ENCODE measurements at regions not wholly inside any gene's neighbourhood (a gene's known extent, or its start where the extent isn't known, plus 50 kb on each side); places are given as distances from the start of the nearest gene placed in this dataset.

DNA sequence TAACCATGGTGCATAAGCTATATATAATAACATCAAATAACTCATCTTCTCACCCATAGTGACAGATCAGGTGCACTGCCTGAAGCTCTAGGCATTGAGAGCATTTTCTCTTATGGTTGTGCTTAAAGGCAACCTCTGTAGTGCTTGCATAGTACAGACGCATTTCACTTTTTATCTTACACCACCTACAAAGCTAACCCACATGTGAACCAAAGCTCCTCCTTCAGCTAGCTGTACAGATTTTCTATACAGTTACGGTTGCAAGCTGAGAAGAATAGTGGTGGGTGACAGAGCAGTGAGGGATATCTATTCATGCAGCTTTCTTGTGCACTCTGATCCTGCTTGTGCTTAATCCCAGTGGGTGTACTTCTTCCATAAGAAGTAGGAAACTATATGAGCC lies 1525.2 kb downstream of the STIM2 start:
- Mint-ChIP-seq H3K4me1 (ENCODE audit: low read depth) (no peaks in the 10 kb centered on the region), H3K36me3 (ENCODE audit: low read depth) (no peaks in the 10 kb centered on the region), H3K27me3 (ENCODE audit: low read depth) (no peaks in the 10 kb centered on the region), H3K27ac (no peak overlapping the region), H3K9me3 (ENCODE audit: insufficient read depth) (peaks cover 5% of the 10 kb centered on the region), H3K4me3 (no peak overlapping the region)
- ATAC-seq (no peak), DNase-seq (no peak)
- POLR2A ChIA-PET, result no interaction called here
- CTCF ChIA-PET, result no interaction called here

- POLR2A ChIA-PET, result no interaction called here
- peaks cover 11% of the 10 kb centered on the region for H3K9me3 Mint-ChIP-seq (ENCODE audit: insufficient read depth)
These were observed 1526.1 kb downstream of the STIM2 start for GRCh38 chr4:28386776-28387175.

DNA sequence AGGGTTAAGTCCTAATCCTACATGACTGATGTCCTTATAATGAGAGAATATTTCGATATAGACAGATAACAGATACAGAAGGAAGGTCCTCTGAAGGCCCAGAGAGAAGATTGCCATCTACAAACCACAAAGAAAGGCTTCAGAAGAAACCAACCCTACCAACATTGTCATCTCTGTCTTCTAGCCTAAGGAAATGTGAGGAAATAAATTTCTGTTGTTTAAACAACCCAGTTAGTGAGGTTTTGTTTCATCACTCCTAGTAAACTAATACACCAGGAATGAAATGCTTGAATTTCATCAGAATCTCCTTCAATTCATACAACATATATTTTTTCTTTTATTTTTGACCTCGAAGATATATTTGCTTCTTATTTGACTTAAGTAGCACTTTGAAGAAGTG lies 1527.8 kb downstream of the STIM2 start:
- ChIA-PET POLR2A (no interaction called here), CTCF (no interaction called here)
- Mint-ChIP-seq H3K27ac (no peak overlapping the region), H3K4me1 (ENCODE audit: low read depth) (no peaks in the 10 kb centered on the region), H3K9me3 (ENCODE audit: insufficient read depth) (peaks cover 21% of the 10 kb centered on the region), H3K36me3 (ENCODE audit: low read depth) (no peaks in the 10 kb centered on the region), H3K4me3 (no peak overlapping the region), H3K27me3 (ENCODE audit: low read depth) (no peaks in the 10 kb centered on the region)
- DNase-seq (no peak), ATAC-seq (no peak)

More at GRCh38 chr4:28386776-28387175, 1526.1 kb downstream of the STIM2 start:
- H3K27me3 Mint-ChIP-seq (ENCODE audit: low read depth), result no peaks in the 10 kb centered on the region
- CTCF ChIA-PET, result no interaction called here
- ATAC-seq, result no peak
- H3K36me3 Mint-ChIP-seq (ENCODE audit: low read depth), result no peaks in the 10 kb centered on the region
- H3K4me1 Mint-ChIP-seq (ENCODE audit: low read depth), result no peaks in the 10 kb centered on the region
- no peak for DNase-seq
- no peak overlapping the region for H3K4me3 Mint-ChIP-seq
- H3K27ac Mint-ChIP-seq, result no peak overlapping the region

DNA sequence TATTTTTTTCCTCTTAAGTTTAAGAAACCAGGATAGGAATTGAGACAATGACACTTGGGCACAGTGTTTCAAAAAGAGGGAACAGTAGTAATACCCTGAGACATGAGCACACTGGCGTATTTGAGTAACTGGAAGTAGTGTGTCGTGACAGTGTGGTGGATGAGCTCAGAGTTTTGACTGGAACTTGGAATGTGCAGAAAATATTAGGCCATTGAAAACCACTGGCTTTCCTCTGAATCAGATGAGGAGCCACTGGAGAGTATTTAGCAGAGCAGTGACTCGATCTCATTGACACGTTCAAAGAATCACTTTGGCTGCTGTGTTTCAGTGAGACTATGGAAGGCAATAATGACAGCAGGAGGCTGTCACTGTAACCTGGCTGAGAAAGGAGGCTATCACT lies 1531.2 kb downstream of the STIM2 start:
- H3K4me3 Mint-ChIP-seq, result no peak overlapping the region
- DNase-seq (no peak), ATAC-seq (no peak)
- no peaks in the 10 kb centered on the region for H3K36me3 Mint-ChIP-seq (ENCODE audit: low read depth)
- CTCF ChIA-PET, result no interaction called here
- no peaks in the 10 kb centered on the region for H3K4me1 Mint-ChIP-seq (ENCODE audit: low read depth)
- no peaks in the 10 kb centered on the region for H3K27me3 Mint-ChIP-seq (ENCODE audit: low read depth)
- peaks cover 28% of the 10 kb centered on the region for H3K9me3 Mint-ChIP-seq (ENCODE audit: insufficient read depth)
- POLR2A ChIA-PET, result no interaction called here
- H3K27ac Mint-ChIP-seq, result no peak overlapping the region

GRCh38 chr4:28402751-28403150 lies 1542.1 kb downstream of the STIM2 start:
- ChIA-PET POLR2A (no interaction called here), CTCF (no interaction called here)
- Mint-ChIP-seq H3K4me1 (ENCODE audit: low read depth) (no peaks in the 10 kb centered on the region), H3K9me3 (ENCODE audit: insufficient read depth) (peaks cover 22% of the 10 kb centered on the region), H3K36me3 (ENCODE audit: low read depth) (no peaks in the 10 kb centered on the region), H3K27me3 (ENCODE audit: low read depth) (no peaks in the 10 kb centered on the region), H3K27ac (no peak overlapping the region), H3K4me3 (no peak overlapping the region)
- DNase-seq (no peak), ATAC-seq (no peak)

DNA sequence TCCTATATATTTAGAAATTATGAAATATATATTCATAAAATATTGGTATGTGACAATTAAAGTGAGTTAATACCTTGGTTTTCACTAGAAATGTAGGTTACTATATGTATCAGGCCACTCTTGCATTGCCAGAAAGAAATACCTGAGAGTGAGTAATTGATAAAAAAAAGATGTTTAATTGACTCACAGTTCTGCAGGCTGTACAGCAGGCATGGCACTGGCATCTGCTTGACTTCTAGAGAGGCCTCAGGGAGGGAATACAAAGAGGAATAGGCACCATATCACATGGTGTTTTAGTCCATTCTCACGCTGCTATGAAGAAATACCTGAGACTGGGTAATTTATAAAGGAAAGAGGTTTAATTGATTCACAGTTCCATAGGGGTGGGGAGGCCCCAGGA lies 1560.6 kb downstream of the STIM2 start:
- Mint-ChIP-seq H3K4me3 (no peak overlapping the region), H3K36me3 (ENCODE audit: low read depth) (no peaks in the 10 kb centered on the region), H3K27ac (no peak overlapping the region), H3K27me3 (ENCODE audit: low read depth) (no peaks in the 10 kb centered on the region), H3K4me1 (ENCODE audit: low read depth) (no peaks in the 10 kb centered on the region), H3K9me3 (ENCODE audit: insufficient read depth) (peaks cover 3% of the 10 kb centered on the region)
- no peak for DNase-seq
- POLR2A ChIA-PET, result no interaction called here
- CTCF ChIA-PET, result no interaction called here
- no peak for ATAC-seq

- Mint-ChIP-seq H3K27me3 (ENCODE audit: low read depth) (no peaks in the 10 kb centered on the region), H3K9me3 (ENCODE audit: insufficient read depth) (peaks cover 6% of the 10 kb centered on the region), H3K36me3 (ENCODE audit: low read depth) (no peaks in the 10 kb centered on the region), H3K4me1 (ENCODE audit: low read depth) (no peaks in the 10 kb centered on the region), H3K4me3 (no peak overlapping the region), H3K27ac (no peak overlapping the region)
- POLR2A ChIA-PET, result no interaction called here
- DNase-seq (no peak), ATAC-seq (no peak)
- CTCF ChIA-PET, result no interaction called here
These were observed 1565.6 kb downstream of the STIM2 start for GRCh38 chr4:28426251-28426650.

DNA sequence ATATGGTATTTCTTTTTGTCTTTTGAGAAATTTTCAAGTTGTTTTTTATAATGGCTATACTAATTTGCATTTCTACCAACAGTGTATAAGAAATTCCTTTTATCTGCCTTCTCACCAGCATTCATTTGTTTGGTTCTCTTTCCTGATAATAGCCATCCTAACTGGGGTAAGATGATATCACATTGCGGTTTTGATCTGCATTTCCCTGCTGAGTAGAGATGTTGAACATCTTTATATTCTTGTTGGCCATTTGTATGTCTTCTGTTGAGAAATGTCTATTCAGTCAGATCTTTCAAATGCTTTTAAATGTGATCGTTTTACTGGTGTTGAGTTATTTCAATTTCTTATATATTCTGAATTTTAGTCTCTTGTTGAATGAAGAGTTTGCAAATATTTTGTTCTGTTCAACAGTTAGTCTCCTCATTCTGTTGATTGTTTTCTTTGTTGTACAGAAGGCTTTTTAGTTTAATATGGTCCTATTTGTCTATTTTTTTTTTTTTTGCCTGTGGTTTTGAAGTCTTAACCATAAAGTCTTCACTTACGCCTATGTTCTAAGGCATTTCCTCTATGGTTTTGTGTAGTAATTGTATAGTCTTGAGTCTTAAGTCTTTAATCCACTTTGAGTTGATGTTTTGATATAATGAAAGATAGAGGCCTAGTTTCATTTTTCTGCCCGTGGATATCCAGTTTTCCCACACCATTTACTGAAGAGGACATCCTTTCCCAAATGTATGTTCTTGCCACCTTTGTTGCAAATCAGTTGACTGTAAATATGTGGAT lies 1566.9 kb downstream of the STIM2 start:
- Mint-ChIP-seq H3K4me3 (no peak overlapping the region), H3K27ac (no peak overlapping the region), H3K4me1 (ENCODE audit: low read depth) (no peaks in the 10 kb centered on the region), H3K36me3 (ENCODE audit: low read depth) (no peaks in the 10 kb centered on the region), H3K9me3 (ENCODE audit: insufficient read depth) (peaks cover 6% of the 10 kb centered on the region), H3K27me3 (ENCODE audit: low read depth) (no peaks in the 10 kb centered on the region)
- ATAC-seq (no peak), DNase-seq (no peak)
- POLR2A ChIA-PET, result no interaction called here
- CTCF ChIA-PET, result no interaction called here

DNA sequence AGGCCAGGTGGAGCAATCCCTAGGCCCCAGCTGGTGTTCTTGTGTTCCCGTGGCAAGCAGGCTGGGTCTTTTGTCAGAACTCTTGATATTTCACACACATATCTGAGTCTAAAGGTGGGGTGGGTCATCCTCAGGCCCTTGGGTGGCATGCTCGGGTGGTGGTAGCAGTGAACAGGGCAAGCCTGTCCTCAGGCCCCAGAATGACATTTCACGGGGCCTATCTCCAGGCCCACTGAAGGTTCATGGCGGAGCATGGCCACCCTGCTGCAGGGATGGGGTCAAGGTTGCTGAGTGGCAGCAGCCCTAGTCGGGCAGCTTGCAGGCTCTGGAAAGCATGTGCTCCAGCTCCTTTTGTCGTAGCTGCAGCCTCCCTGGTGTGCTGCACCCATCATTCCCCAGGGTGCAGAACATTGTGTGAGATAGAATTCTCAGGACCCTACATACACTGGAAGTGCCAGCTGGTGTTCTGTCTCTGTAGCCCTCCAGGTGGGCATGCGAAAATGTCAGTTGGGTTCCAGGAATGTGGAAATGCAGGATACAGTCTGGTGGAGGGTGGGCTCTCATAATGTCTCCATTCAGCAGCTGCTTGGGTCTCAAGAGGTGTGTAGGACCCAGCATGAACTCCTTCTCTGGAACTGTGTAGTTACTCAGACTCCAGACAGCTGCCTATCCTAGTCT lies 1571.8 kb downstream of the STIM2 start:
- no peak overlapping the region for H3K4me3 Mint-ChIP-seq
- DNase-seq (no peak), ATAC-seq (no peak)
- ChIA-PET CTCF (no interaction called here), POLR2A (no interaction called here)
- H3K4me1 Mint-ChIP-seq (ENCODE audit: low read depth), result no peaks in the 10 kb centered on the region
- no peak overlapping the region for H3K27ac Mint-ChIP-seq
- no peaks in the 10 kb centered on the region for H3K27me3 Mint-ChIP-seq (ENCODE audit: low read depth)
- no peaks in the 10 kb centered on the region for H3K36me3 Mint-ChIP-seq (ENCODE audit: low read depth)
- H3K9me3 Mint-ChIP-seq (ENCODE audit: insufficient read depth), result peaks cover 15% of the 10 kb centered on the region

- no peaks in the 10 kb centered on the region for H3K36me3 Mint-ChIP-seq (ENCODE audit: low read depth)
- DNase-seq (no peak), ATAC-seq (no peak)
- H3K9me3 Mint-ChIP-seq (ENCODE audit: insufficient read depth), result peaks cover 15% of the 10 kb centered on the region
- H3K4me1 Mint-ChIP-seq (ENCODE audit: low read depth), result no peaks in the 10 kb centered on the region
- no peak overlapping the region for H3K27ac Mint-ChIP-seq
- no peaks in the 10 kb centered on the region for H3K27me3 Mint-ChIP-seq (ENCODE audit: low read depth)
- no peak overlapping the region for H3K4me3 Mint-ChIP-seq
- ChIA-PET POLR2A (no interaction called here), CTCF (no interaction called here)
These were observed 1574.7 kb downstream of the STIM2 start for GRCh38 chr4:28435314-28435713.

DNA sequence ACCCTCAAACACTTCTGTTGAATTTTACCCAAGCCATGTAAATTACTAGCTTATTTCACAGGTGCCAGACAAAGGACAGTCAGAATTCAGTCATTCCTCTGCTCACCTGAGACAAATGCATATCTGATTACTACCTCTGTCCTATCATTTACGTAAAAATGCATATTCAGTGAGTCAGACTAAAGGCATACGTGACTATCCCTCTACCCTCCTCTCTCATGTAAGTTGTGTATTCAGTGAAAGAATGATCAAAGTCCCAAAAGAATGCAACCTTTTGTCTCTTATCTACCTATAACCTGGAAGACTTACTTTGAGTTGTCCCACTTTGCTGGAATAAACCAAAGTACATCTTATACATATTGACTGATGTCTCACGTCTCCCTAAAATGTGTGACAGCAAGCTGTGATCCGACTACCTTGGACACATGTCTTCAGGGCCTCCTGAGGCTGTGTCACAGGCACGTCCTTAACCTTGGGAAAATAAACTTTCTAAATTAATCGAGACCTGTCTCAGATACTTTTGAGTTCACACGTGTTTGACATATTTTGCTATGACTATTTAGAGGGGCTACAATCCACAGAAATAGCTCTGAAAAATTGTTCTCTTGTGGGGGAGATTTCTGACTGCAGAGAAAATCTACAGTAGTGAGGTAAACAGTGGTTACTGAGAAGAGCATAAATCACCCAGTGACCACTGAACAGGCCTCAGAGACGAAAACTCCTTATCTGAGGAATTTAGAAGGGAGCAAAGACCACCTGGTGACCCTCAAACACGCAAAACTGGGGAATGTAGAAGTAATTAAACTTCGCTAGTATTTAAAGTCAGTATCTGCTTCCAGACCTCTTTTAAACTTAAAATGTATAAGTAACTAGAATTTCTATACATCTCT lies 1575.8 kb downstream of the STIM2 start:
- no peaks in the 10 kb centered on the region for H3K27me3 Mint-ChIP-seq (ENCODE audit: low read depth)
- peaks cover 11% of the 10 kb centered on the region for H3K9me3 Mint-ChIP-seq (ENCODE audit: insufficient read depth)
- no peak overlapping the region for H3K4me3 Mint-ChIP-seq
- H3K4me1 Mint-ChIP-seq (ENCODE audit: low read depth), result no peaks in the 10 kb centered on the region
- DNase-seq (no peak), ATAC-seq (no peak)
- H3K27ac Mint-ChIP-seq, result no peak overlapping the region
- no peaks in the 10 kb centered on the region for H3K36me3 Mint-ChIP-seq (ENCODE audit: low read depth)
- ChIA-PET POLR2A (no interaction called here), CTCF (no interaction called here)

GRCh38 chr4:28443371-28443770 lies 1582.7 kb downstream of the STIM2 start:
- CTCF ChIA-PET, result no interaction called here
- DNase-seq (no peak), ATAC-seq (no peak)
- Mint-ChIP-seq H3K4me3 (no peak overlapping the region), H3K27ac (no peak overlapping the region), H3K36me3 (ENCODE audit: low read depth) (no peaks in the 10 kb centered on the region), H3K27me3 (ENCODE audit: low read depth) (no peaks in the 10 kb centered on the region), H3K9me3 (ENCODE audit: insufficient read depth) (peaks cover 14% of the 10 kb centered on the region), H3K4me1 (ENCODE audit: low read depth) (no peaks in the 10 kb centered on the region)
- POLR2A ChIA-PET, result no interaction called here

Data from activated CD8-positive, alpha-beta T cell treated with anti-CD3 and anti-CD28 coated beads, Interleukin-2, amount 10 ng/mL, durations not matched to agents 7 days and 5 days (primary cell).